ENCODE measurements at regions not wholly inside any gene's neighbourhood (a gene's known extent, or its start where the extent isn't known, plus 50 kb on each side); places are given as distances from the start of the nearest gene placed in this dataset.

DNA sequence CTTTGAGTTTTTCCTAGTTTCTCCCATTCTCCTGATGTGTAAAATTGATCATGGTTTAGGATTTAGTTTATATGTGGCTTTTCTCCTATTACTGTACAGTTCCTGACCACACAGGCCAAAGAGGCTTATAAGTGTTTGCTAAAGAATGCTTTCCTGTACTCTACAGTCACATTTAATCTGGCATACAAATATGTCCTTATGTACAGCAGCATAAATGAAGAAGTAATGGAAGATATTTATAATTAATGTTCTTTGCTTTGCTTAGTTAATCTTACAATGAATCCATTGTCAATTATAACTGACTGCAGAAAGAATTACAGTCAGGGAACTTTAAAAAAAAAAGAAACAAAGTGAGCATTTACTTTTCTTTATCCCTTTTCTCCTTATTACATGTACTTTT is 293.9 kb downstream of the KCNC2 start:
- no peak for DNase-seq

GRCh38 chr12:74917743-74918142 is 291.9 kb downstream of the KCNC2 start:
- no peak for DNase-seq

- DNase-seq, result no peak
Observed at GRCh38 chr12:74918291-74918690, 291.3 kb downstream of the KCNC2 start.

GRCh38 chr12:74922117-74922516 is 287.5 kb downstream of the KCNC2 start:
- no peak for DNase-seq

DNA sequence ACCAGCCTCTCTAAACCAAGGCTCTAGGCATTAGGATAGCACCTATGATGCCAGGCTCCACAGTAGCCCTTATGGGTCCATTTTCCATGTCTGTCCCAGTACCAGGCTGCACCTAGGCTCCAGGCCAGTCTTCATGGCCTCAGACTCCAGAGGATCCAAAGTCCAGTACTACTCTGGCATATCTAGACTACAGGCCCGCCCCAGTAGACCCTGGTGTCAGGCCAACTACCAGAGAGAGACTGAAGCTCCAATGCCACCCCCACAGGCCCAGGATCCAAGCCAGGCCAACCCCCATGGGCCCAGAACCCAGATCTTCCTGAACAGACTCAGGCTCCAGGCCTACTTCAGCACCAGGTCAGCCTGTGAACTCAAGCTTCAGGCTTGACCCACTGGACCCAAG is 287.0 kb downstream of the KCNC2 start:
- DNase-seq, result no peak

GRCh38 chr12:74941670-74942069 is 268.0 kb downstream of the KCNC2 start:
- DNase-seq, result no peak

- no peak for DNase-seq
Observed at GRCh38 chr12:74945771-74946198, 263.9 kb downstream of the KCNC2 start.

DNA sequence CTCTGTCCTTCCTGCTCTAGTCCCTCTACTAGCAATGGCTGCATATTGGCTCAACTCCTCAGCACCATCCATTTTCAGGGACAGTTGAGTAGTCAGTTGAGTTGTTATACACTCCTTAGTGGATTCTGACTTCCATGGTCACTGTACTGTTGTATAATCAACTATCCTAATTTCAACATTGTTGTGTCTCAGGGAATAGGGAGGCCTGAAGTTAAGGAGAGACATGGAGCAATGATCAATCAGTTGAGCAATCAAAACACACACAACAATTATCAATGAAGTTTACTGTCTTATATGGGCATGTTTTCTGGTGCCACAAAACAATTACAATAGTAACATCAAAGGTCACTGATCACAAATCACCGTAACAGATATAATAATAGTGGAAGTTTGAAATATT is 255.9 kb downstream of the KCNC2 start:
- no peak for DNase-seq

GRCh38 chr12:74957231-74957630 is 252.4 kb downstream of the KCNC2 start:
- DNase-seq, result no peak

- DNase-seq, result no peak
Observed at GRCh38 chr12:74957634-74958033, 252.0 kb downstream of the KCNC2 start.

DNA sequence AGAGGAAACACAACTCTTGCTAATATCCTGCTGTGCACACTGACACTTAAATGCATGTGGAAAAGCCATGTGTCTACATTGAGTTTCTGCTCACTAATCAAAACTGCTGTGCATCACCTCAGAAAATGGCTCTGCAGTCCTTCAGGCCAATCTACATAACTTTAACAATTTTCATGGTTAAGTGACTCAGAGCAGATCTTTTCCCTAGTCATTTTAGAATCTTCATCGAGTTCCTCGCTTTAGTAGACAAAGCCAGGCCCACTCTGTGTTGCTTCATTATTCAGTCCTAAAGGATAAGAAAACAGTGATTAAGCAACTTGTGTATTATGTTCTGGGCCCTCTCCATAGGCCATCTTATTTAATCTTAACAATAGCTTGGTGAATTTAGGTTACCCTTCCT is 250.0 kb downstream of the KCNC2 start:
- DNase-seq, result no peak

GRCh38 chr12:74963304-74963703 is 246.3 kb downstream of the KCNC2 start:
- DNase-seq, result no peak

DNA sequence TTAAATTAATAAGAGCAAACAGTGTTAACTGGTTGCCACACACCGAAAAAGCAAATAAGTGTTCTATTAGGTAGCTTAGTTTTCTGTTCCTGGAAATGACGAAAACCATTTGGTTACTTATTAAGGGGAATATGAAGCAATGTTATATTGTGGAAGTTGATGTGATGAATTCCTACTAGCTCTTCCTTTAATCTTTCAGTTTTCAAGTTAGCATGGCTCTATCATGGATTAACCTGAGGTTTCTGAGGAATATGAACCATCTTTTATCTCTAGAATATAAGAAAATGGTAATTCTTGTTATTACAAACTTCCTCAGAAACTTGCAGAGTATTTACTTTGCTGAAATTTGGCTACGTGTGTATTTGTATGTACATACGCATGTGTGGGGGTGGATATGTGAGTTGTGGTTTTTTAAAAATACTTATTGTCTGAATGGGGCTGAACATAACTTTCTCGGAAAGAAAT is 245.7 kb downstream of the KCNC2 start:
- DNase-seq, result no peak

- DNase-seq, result no peak
Observed at GRCh38 chr12:74964390-74964789, 245.2 kb downstream of the KCNC2 start.

DNA sequence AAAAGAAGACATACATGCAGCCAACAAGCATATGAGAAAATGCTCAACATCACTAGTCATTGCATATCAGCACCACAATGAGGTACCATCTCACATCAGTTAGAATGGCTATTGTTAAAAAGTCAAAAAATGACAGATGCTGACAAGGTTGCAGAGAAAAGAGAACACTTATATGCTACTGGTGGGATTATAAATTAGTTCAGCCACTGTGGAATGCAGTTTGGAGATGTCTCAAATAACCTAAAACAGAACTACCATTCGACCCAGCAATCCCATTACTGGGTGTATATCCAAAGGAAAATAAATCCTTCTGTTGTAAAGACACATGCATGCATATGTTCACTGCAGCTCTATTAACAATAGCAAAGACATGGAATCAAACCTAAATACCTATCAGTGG is 238.4 kb downstream of the KCNC2 start:
- no peak for DNase-seq

- DNase-seq, result no peak
Observed at GRCh38 chr12:74977832-74978481, 231.7 kb downstream of the KCNC2 start.

DNA sequence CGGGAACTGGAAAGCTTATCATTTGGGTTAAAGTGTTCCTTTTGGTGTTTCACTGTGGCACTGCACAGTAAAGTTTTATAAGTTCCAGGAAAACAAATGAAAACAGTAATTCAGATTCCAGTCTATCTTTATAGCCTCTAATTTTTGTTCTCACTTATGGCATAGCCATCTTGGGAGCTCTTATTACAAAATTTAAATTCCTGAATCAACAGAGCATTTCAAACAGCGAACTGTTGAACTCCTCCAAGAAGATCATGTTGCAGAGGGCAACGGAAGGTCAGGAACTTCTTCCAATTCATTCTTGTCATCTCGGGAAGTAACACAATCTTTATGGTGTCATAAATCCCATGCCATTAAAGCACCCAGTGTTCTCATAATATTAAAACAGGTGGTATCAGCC is 229.1 kb downstream of the KCNC2 start:
- no peak for DNase-seq

DNA sequence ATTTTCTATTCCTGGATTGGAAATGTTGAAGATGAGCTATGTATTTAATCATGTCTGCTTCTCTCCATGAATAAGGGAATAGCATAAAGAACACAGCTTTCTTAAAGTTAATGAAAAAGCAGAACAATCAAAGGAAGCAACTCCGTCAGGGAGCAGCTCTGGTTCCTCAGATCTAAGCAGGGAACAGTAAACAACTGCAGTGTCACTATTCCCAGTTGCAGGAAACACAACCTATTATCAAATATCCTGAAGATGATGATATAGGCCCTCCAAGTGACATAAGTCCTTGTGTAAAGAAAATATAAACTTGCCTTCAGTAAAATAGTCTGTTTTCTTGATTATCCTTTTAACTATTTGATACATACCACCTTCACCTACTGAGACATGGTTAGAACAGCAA is 228.1 kb downstream of the KCNC2 start:
- no peak for DNase-seq

- DNase-seq, result no peak
Observed at GRCh38 chr12:74983917-74984316, 225.7 kb downstream of the KCNC2 start.

DNA sequence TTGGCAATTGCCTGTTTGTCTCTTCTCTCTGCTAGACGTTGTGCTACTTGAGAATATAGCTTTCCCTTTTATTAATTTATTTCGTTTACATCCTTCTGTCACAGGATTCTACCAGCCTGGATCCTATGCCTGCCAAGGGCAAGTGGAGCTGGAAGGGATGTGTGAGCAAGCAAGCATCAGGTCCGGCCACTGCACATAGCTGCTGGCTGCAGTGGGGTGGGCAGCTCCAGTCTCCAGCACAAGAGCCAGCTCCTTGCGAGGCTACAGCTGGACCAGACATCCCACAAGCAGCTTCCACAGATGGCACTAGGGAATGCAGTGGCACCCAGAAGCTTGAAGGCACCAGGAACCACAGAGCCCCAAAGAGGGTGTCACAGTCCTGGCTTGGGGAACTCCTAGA is 225.0 kb downstream of the KCNC2 start:
- DNase-seq, result no peak

- DNase-seq, result no peak
Observed at GRCh38 chr12:74985293-74985985, 224.2 kb downstream of the KCNC2 start.

- DNase-seq, result no peak
Observed at GRCh38 chr12:74985986-74986319, 223.7 kb downstream of the KCNC2 start.

DNA sequence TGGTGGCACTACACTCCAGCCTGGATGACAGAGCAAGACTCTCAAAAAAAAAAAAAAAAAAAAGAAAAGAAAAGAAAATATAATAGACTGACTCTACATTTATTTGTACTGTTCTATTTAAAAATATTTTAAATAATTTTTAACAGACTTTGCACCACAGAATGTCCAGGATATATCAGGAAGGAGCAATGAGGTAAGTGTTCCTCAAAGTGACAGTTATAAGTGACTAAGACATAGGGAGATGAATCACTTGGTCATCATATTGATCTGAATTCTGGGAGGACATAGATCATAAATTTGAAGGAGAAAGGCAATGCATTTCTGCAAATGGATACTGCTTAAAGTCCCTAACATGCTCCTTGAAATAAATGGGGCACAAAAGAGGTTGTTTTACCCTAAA is 221.5 kb downstream of the KCNC2 start:
- DNase-seq, result no peak
